GM19324 (cell line): ENCODE measurements at regions not wholly inside any gene's neighbourhood (a gene's known extent, or its start where the extent isn't known, plus 50 kb on each side); places are given as distances from the start of the nearest gene placed in this dataset.
A peak's percentile ranks its signal among the peaks of the same experiment; 100 is the strongest.
"Not testable (repeated sequence)": the region's sequence is repeated elsewhere in the genome, so short reads cannot be mapped to it uniquely, and the experiment has no call there.

Experiments used
- ATAC-seq: cut with Tn5 transposase; IDR thresholded peaks from one replicate; pipeline ENCODE4 v1.9.1; 2021; ENCODE audit warnings: mild to moderate bottlenecking, moderate library complexity; ENCODE audit not compliant: unreplicated experiment, low FRiP score

DNA sequence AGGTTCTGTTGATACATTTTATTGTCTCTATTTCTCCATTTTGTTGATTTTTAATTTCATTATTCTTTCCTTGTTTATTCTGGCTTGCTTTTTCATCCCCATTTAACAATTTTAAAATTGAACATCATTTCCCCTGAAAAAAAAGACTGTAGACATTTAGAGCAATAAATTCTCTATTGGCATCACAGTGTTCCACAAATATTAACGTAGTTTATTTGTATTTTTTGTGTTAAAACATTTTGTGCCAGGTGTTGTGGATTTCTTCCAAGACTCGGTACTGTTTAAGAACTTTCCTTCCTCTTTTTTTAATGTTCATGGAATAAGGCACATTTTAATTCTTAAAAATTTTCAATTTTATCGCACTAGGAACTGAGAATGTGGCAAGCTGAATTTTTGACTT is 156.1 kb upstream of the NPY start:
- no peak for ATAC-seq

DNA sequence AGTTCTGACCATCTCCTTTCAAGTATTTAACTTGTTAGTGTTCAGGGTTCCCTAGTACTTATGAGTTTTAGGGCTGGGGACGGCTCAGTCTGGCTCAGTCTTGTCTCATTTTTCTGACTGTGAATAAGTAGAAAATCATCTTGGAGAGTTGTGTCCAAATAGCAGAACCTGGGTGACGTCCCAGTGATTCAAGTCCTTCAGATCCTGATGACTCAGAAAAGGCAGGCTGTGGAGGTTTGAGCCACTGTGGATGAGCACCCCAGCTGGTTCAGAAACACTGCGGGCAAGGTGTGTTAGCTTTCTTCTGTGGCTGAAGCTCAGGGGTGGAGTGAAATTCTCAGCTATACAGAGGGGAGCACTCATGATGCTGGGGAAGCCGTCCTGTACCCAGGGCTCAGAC is 154.4 kb upstream of the NPY start:
- no peak for ATAC-seq

DNA sequence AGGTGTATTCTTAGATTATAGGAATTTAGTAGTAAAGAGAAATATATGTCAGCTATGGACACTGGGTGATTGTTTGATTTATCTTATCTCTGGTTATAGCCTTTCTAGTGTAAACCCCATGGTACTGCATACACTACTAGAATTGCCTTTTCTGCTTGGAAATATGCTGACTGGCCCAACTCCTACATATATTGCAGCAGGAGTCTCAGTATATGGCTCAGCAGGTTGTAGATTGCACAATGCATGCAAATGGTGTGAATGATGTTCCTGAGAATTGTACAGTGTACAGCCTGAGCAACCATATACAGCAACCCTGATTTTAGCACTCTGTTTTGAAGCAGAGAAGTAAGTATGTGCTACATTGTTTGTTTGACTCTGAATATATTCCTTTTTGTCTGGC is 153.4 kb upstream of the NPY start:
- ATAC-seq = no peak

DNA sequence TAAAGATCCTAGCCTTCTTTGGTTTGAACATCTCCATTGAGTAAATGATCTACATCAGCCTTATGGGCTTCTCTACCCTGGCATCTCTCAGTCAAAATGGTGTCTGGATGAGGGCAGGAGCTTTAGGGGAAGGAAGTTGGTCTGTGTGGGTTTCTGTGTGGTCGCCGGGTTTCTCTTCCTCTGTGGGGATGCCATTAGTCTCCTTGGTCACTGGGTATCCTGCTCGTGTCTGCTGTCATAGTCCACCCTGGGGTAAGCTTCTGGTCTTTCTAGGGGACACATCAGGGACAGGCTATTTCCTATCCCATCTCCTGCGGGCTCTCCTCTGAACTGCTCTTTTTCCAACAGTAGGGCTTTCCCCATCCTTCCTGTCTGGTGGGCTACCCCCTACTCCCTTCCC is 150.3 kb upstream of the NPY start:
- ATAC-seq = peak; percentile 41

DNA sequence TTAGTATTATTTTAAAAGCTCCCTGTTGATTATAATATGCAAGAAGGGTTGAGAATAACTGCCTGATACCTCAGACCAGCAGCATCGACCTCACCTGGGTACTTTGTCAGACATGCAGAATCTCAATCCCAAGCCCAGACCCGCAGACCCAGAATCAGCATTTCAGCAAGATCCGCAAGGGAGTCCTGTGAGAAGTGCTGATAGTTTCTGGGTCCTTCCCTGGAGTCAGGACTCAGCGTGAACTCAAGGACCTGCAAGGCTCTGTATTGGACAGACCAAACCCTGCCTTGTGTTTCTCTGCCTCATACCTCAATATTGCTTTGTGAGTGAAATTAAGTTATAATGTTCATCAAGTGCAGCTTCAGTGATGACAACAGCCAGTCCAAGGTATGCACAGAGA is 149.5 kb upstream of the NPY start:
- no peak for ATAC-seq

DNA sequence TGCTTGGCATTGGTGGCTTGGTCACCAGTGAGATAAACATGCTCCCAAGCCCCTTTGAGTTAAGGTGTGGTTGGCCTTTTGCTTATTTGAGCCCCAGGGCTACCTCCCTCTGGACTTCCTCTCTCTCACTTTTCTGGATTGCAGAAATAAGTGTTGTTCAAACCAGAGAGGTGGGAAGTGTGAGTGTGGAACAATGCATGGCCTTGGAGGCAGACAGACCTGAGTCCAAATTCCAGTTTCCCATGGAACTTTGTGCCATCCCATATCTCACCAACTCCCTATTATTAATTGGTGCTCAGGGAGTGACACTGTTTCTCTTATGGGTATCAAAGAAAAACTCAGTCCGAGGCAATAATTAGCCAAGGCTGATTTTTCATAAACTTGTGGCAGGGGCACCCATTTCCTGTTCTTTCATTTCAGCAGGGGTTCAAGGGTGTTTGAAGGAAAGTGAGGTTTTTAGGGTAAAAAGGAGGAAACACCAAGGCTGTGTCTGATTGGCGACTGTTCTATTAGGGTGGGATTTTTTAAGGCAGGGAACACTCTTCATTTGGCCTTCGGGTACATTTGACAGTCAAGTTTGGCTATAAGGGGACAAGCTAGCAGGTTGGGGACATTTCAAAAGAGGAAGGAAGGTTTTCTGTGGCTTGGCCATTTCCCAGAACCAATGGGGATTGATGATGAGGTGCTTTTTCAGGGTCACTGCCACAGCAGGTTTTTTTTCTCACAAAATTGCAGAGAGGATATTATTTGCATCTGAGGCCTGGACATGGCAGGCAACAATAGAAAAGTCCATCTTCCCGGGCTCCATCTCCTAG is 148.8 kb upstream of the NPY start:
- peak; percentile 54 for ATAC-seq

DNA sequence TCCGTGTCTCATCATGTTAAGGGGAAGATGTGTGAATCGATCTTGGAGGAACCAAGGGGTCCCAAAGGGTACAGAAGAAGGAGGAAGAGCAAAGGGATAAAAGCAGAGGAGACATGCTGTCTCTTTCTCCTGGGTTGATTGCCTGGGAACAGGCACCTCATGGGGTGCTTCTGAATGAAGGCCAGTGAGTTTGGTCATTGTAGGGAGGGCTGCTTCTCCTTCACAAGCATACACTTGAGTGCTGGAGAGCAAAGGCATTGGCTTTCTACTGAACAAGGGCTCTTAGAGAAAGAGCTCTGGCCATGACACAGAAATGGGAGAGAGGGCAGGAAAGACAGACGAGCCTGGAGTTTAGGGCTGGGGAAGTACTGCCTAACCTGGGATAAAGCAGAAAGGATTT is 146.7 kb upstream of the NPY start:
- ATAC-seq = no peak

DNA sequence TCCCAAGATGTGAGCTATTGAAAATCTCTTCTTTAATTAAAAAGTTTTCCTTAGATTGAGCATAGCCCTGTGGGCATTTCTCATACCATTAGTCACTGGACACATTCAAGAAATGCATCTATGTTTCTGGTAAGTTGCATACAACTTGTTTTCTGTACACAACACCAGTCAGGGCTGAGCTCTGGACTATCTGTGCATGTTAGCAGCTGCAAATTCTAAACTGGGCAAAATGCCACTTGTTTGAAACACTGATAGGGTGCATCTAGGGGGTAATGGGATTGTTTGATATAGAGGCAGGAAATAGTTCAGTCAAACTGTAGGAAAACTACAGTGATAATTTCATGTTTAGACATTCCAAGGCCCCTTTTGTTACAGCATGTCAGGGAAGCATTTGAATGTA is 145.6 kb upstream of the NPY start:
- no peak for ATAC-seq

DNA sequence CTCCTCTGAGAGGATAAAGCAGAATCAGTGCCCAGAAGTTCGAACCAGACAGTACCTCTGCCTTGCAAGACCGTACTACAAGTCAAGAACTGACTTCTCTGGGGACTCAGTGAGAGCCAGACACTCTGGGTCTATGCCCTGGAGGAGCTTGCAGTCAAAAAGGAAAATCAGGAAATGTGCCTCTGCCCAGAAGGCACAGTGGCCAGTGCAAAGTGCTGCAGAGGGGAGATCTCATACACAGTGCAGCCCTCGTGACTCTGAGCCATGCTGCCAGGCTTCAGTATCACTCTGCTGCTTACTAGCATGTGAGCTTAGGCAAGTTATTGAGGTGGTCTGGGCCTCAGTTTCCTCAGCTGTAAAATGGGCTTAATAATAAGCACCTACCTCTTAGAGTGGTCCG is 144.0 kb upstream of the NPY start:
- ATAC-seq = no peak

DNA sequence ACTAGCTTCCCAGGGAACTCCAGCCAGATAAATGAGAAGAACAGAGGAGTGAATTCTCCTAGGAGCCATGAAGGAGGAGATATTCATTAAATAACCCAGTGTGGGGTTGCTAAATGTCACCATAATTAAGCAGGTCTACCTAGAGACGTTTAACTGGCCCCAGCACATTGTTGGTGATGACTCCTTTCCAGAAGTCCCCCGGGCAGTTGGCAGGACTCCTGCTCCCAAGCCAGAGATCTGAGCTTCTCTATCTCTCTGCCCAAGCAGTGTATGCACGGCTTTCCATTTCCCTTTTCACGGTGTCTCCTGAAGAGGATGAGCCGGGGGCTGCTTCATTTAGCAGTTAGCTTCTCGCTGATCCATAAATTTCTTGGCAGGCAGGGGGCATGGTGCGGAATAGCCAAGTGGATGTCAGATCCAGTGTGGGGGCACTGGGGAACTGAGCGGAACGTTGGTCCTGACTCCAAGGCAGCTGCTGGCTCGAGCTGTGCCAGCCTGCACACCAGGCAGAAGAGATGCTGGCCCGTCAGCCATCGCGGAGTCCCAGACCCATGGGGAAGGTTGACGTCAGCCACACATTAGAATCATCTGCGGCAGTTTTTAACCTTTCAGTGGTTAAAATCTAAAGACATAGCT is 142.0 kb upstream of the NPY start:
- ATAC-seq = no peak

DNA sequence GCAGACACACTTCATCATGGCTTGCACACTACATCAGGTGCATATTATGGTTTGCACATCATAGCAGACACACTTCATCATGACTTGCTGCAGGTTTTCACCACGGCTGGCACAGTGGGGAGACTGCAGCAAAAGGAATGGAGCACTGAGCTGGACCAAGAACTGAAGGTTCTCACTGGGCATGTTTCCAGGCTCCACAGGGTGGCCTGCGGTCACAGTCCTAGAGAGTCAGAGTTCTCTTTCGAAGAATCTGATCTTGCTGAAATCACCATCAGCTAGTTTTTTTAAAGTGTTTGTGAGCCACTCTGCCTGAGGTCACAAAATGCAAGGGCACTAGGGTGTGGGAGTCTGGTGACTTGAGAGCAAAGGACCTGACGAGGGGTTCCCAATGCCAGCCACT is 140.4 kb upstream of the NPY start:
- ATAC-seq = no peak

DNA sequence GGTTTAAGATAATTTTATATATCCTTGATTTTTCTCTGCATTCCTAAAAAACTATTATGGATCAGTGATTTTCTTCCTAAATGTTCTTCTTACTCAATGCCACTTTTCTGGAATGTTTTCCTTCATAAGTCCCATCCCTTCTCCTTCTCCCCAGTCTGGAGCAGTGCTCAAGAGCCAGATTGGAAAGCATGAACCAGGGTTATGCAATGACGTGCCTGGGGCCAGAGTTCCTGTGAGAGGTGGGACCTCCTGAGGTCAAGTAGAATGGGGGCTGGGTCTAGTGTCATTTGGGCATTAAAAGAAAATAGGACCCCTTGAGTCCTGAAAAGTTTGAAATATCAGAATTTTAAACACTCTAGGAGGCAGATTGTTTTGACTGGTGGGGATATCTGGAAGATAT is 132.0 kb upstream of the NPY start:
- ATAC-seq = no peak

DNA sequence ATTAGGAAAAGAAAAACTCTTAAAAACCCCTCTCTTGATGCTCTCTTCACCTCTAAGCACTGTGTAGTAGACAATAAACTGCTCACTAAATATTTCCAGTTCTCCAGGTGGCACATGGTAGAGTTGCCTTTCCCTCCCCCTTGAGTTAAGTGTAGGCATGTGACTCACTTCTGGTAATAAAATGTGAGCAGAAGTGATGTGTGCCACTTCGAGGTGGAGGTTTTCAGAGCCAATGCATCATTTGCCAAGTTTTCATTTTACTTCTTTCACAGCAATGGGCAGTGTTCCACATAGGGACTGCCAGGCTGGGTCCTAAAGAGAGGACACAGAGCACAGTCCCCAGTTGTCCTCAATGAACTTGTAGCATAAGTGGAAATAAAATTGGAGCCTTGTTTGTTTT is 131.6 kb upstream of the NPY start:
- no peak for ATAC-seq

DNA sequence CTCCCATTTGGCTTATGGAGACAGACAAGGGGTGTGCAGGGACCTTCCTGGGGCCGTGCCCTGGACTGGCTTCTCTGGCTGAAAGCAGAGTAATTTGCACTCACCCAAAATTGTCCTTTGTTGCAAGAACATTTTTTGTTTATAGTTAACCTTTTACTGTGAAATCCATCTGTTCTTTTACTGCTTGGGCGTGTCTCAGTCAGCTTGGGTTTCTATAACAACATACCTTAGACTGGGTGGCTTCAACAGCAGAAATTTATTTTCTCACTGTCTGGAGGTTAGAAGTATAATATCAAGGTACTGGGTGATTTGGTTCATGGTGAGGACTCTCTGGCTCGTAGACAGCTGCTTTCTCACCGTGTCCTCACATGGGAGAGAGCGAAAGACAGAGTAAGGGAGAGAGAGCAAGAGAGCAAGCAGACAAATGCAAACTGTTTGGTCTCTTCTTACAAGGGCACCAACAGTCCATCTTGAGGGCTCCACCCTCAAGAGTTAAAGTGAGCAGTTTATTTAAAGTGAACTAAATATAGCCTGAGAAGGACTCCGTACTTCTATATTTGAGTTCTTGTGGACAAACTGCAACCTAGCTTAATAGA is 131.0 kb upstream of the NPY start:
- ATAC-seq = no peak

DNA sequence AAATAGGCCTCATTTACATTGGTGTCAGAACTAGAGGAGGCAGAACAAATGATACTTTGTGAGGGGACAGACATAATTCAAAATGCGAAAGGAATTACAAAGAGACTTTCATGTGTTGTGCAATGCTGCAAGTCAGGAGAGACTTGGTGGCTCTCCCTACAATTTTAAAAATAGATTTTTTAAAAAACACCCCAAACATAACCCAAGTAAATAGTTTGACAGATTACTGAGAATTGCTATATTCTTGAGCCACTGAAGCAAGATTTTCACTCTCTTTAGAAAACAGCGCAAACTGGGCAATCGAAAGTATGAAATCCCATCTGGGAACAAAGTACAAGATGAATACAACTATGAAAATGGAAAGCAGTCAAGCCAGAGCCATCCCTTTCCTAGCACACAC is 126.3 kb upstream of the NPY start:
- no peak for ATAC-seq

DNA sequence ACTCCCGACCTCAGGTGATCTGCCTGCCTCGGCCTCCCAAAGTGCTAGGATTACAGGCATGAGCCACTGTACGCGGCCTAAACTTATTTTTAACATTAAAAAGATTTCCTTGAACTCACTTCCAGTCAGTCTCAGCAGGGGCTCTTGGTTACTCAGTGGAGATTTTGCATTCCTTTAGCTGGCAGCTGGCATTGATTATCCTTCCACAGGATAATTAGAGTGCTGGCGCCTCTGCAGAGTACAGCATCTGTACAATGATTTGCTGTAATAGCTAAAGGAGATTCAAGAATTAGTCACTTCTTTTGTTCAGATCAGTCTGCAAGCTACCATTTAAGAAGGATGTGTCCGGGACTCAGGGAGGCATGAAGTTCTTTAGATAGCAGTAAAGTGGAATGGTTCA is 125.0 kb upstream of the NPY start:
- ATAC-seq = no peak

DNA sequence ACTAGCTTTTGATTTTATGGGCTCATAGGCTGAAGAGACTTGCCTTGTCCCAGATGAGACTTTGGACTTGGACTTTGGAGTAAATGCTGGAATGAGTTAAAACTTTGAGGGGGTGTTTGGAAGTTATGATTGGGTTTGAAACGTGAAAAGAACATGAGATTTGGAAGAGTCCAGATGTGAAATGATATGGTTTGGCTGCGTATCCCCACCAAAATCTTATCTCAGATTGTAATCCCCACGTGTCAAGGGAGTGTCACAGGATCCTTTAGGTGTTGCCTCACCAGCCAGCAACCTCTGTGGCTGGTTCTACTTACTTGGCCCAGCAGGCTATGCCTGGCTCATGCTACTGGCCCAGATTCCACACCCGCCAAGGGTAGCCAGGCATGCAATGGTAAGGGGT is 119.6 kb upstream of the NPY start:
- no peak for ATAC-seq

DNA sequence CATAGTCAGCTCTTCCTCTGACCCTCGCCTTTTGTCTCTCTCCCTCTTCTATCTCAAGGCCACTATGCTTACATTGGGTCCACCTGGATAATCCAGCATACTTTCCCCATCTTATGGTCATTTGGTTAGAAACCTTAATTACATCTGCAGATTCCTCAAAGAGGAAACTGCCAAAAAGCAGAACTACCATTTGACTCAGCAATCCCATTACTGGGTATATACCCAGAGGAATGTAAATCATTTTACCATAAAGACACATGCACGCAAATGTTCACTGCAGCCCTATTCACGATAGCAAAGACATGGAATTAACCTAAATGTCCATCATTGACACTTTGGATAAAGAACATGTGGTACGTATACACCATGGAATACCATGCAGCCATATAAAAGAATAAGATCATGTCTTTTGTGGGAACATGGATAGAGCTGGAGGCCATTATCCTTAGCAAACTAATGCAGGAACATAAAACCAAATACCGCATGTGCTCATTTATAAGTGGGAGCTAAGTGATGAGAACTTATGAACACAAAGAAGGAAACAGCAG is 114.8 kb upstream of the NPY start:
- no peak for ATAC-seq

DNA sequence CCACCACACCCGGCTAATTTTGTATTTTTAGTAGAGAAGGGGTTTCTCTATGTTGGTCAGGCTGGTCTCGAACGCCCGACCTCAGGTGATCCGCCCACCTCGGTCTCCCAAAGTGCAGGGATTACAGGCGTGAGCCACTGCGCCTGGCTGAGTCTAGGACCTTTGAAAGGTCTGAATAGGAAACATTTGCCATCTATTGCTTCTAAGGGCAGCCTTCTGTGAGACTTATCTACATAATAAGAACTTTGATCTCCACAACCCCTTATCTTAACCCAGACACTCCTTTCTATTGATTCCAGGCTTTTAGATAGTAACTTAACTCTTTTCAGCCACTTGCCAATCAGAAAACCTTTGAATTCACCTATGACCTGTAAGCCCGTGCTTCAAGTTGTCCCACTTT is 112.0 kb upstream of the NPY start:
- ATAC-seq = not testable (repeated sequence)

DNA sequence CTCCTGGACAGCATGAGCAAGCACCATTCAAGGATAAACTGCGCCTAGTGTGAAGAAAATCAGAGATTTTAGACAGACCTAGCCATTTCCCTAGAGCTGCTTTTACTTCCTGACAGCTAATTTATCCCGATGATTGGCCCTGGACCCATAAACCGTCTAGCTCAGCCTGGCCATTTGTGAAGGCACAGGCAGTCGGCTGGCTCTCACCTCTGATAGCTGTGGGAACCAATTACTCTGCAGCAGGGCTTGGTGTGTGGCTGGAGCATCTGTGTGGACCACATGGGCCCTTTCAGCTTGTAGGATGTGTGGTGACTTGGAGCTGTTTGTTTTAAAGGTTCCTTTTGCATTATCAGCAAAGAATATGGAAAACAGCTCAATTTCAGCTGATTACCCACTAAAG is 111.1 kb upstream of the NPY start:
- no peak for ATAC-seq

DNA sequence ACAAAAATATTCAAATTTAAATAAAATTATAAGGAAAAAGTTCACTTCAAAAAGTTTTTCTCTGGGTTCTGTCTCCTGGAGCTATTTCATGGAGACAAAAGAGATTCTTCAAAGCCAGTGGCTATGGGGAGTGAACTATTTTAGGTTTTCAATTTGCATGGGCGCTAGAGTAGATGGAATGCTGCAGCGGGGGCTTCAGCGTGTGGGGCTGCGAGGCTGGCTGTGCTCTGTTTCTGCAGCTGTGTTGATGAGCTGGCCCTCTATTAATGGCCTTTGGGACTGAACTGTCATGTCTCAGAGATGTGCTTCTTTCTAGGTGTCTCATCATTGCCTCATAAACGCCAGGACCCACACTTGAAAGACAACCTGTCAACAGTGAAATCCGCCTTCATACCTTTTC is 108.4 kb upstream of the NPY start:
- ATAC-seq = no peak
